Esophagus squamous epithelium (tissue), 4 donors: ENCODE measurements at regions not wholly inside any gene's neighbourhood (a gene's known extent, or its start where the extent isn't known, plus 50 kb on each side); places are given as distances from the start of the nearest gene placed in this dataset.

Experiments used
- POLR2A ChIP-seq, 4 donors: fragments of 450-650 bp; IDR thresholded peaks; one replicate each; pipeline ENCODE4 v1.6.1; 2017; ENCODE audit warnings: antibody characterized with exemption in 4 of 4, mild to moderate bottlenecking in 4 of 4, moderate library complexity in 3 of 4
- TF ChIP-seq, protein P1 (sequence below), 6 experiments: fragments of 450-650 bp in 4 of 6; fragments of 200-600 bp in 2 of 6; sonication (generic) in 2 of 6; IDR thresholded peaks; one replicate each; pipeline ENCODE4 v1.5.1; 2016 to 2019; ENCODE audit warnings: antibody characterized with exemption in 6 of 6, mild to moderate bottlenecking in 4 of 6, moderate library complexity in 4 of 6

DNA sequence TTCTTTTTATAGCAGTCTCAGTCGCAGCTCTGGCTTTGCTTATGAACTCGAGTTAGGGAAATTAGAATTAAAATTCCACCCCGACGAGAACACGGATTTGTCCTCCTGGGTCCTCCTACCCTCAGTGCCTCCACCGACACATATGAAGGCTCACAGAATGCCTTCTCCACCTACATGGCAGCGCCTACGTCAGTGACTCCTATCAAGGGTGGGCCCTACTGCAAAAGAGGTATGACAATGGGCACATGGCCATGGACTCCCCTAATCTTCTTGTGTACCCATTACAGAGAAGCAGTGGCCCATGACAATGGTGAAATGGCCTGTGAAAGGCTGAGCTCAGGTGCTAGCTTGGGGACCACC is 173.0 kb upstream of the TLE3 start:
- TF ChIP-seq, protein P1, sequence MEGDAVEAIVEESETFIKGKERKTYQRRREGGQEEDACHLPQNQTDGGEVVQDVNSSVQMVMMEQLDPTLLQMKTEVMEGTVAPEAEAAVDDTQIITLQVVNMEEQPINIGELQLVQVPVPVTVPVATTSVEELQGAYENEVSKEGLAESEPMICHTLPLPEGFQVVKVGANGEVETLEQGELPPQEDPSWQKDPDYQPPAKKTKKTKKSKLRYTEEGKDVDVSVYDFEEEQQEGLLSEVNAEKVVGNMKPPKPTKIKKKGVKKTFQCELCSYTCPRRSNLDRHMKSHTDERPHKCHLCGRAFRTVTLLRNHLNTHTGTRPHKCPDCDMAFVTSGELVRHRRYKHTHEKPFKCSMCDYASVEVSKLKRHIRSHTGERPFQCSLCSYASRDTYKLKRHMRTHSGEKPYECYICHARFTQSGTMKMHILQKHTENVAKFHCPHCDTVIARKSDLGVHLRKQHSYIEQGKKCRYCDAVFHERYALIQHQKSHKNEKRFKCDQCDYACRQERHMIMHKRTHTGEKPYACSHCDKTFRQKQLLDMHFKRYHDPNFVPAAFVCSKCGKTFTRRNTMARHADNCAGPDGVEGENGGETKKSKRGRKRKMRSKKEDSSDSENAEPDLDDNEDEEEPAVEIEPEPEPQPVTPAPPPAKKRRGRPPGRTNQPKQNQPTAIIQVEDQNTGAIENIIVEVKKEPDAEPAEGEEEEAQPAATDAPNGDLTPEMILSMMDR (IDR thresholded peaks at IDR 0.05) = no peak
- TF ChIP-seq POLR2A (IDR thresholded peaks at IDR 0.05) = no peak
